ENCODE measurements at regions not wholly inside any gene's neighbourhood (a gene's known extent, or its start where the extent isn't known, plus 50 kb on each side); places are given as distances from the start of the nearest gene placed in this dataset.

GRCh38 chr4:100076753-100077152 is 113.5 kb downstream of the DDIT4L start:
- H3K4me3 ChIP-seq (ENCODE audit: low read depth, low read length) = no peak overlapping the region
- no peak for TF ChIP-seq CTCF (IDR thresholded peaks at IDR 0.05; ENCODE audit: insufficient read depth, low read length)
- DNase-seq (ENCODE audit: low read depth) = no peak

- no peak overlapping the region for H3K4me3 ChIP-seq (ENCODE audit: low read depth, low read length)
- TF ChIP-seq CTCF (IDR thresholded peaks at IDR 0.05; ENCODE audit: insufficient read depth, low read length) = no peak
- DNase-seq (ENCODE audit: low read depth) = no peak
These were observed 114.6 kb downstream of the DDIT4L start for GRCh38 chr4:100075486-100076270.

GRCh38 chr4:100075056-100075455 is 115.2 kb downstream of the DDIT4L start:
- H3K4me3 ChIP-seq (ENCODE audit: low read depth, low read length) = no peak overlapping the region
- no peak for TF ChIP-seq CTCF (IDR thresholded peaks at IDR 0.05; ENCODE audit: insufficient read depth, low read length)
- DNase-seq (ENCODE audit: low read depth) = no peak

- no peak overlapping the region for H3K4me3 ChIP-seq (ENCODE audit: low read depth, low read length)
- no peak for DNase-seq (ENCODE audit: low read depth)
- TF ChIP-seq CTCF (IDR thresholded peaks at IDR 0.05; ENCODE audit: insufficient read depth, low read length) = no peak
These were observed 118.8 kb downstream of the DDIT4L start for GRCh38 chr4:100071506-100071905.

- H3K4me3 ChIP-seq (ENCODE audit: low read depth, low read length) = no peak overlapping the region
- DNase-seq (ENCODE audit: low read depth) = no peak
- TF ChIP-seq CTCF (IDR thresholded peaks at IDR 0.05; ENCODE audit: insufficient read depth, low read length) = no peak
These were observed 119.4 kb downstream of the DDIT4L start for GRCh38 chr4:100070868-100071267.

GRCh38 chr4:100069207-100069606 is 119.1 kb upstream of the H2AZ1 start:
- no peak for DNase-seq (ENCODE audit: low read depth)
- no peak overlapping the region for H3K4me3 ChIP-seq (ENCODE audit: low read depth, low read length)
- TF ChIP-seq CTCF (IDR thresholded peaks at IDR 0.05; ENCODE audit: insufficient read depth, low read length) = no peak

- TF ChIP-seq CTCF (IDR thresholded peaks at IDR 0.05; ENCODE audit: insufficient read depth, low read length) = no peak
- DNase-seq (ENCODE audit: low read depth) = no peak
- H3K4me3 ChIP-seq (ENCODE audit: low read depth, low read length) = no peak overlapping the region
These were observed 117.2 kb upstream of the H2AZ1 start for GRCh38 chr4:100067255-100067654.

Data from fibroblast of the aortic adventitia (primary cell).